ENCODE measurements at regions not wholly inside any gene's neighbourhood (a gene's known extent, or its start where the extent isn't known, plus 50 kb on each side); places are given as distances from the start of the nearest gene placed in this dataset.

GRCh38 chr9:1959371-1959770, 55.8 kb upstream of the SMARCA2 start:
- no peak for TF ChIP-seq CTCF (IDR thresholded peaks at IDR 0.05 in 2 of 3, conservative IDR thresholded peaks at IDR 0.05 in 1 of 3; ENCODE audit: borderline replicate concordance in 1 of 3, insufficient read depth in 1 of 3, low read depth in 2 of 3, low read length in 2 of 3)
- no peak for TF ChIP-seq POLR2AphosphoS5 (IDR thresholded peaks at IDR 0.05; ENCODE audit: low read depth, low read length)
- no peak for TF ChIP-seq EGR1 (IDR thresholded peaks at IDR 0.05; ENCODE audit: low read depth)

Measured in HCT116 (cell line).